GM18511 (cell line): ENCODE measurements at regions not wholly inside any gene's neighbourhood (a gene's known extent, or its start where the extent isn't known, plus 50 kb on each side); places are given as distances from the start of the nearest gene placed in this dataset.

ENCODE experiments used
- ATAC-seq: cut with Tn5 transposase; IDR thresholded peaks from one replicate; pipeline ENCODE4 v1.9.1; 2021; ENCODE audit warnings: mild to moderate bottlenecking, moderate library complexity; ENCODE audit not compliant: unreplicated experiment

DNA sequence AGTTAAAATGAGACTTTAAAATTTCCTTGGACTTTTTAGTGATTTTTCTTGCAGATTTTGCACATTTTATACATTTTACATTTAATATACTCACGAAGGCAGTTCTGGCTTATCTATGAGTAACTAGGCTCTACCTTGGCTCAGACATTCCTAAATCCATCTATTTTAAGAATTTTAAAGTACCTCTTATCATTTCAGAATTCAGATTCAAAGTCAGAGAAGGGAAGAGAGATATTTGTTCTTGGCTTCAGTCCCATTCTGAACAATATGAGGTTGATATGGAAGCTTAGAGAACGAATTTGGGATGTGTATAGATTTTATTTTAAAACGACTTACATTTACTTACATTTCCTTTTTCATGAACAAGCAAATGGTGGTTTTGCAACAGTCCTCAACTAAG, 230.2 kb downstream of the LMO4 start:
- no peak for ATAC-seq

DNA sequence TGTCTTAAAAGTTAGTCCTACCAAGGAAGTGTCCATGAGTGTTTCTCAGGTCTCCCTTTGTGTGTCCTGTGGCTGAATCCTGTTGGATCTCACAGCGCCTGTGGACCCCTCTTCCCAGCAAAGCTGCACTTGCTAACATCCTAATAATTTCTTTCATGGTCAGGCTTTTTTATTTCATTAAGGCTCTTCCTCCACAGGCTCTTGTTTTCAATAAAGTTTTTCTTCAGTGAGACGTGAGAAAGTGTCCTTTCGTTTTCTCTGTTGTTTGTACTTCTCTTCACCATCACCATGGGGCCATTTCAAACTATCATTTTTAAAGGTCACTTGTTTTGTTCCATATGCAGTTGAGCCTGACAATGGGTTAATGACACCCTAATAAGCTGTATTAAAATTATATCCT, 231.5 kb downstream of the LMO4 start:
- ATAC-seq = no peak

DNA sequence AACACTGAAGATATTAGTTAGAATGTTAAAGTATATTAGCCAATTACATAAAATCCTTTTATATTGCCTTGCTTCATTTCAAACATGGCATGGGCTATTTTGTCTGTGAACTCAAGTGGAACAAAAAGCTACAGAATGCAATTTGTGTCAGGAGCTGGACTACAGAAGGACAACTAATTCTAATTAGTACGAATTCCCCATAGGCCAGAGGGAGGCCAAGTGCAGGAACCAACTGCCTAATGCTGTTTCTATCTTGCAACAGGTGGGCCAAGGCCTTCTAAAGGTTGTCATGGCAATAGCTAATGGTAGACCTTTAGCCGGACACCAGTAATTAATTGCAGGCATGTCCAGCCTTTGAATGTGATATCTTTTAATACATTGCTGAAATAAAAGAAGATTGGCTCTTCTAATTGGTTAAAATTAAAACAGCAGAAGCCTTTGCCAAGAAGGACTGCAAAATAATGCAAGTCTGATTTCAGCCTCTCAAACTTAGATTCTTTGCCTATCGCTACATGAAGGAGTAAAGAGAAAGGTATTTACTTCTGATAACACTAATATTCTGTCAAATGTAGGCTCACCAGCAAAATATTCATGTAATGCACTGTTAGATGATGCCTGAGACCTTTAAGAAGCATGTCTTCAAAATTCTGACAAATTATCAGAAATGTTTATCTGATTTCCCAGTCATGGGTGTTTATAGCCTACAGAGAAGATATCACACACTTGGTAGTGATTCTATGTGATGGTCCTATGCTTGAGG, 232.1 kb downstream of the LMO4 start:
- no peak for ATAC-seq

DNA sequence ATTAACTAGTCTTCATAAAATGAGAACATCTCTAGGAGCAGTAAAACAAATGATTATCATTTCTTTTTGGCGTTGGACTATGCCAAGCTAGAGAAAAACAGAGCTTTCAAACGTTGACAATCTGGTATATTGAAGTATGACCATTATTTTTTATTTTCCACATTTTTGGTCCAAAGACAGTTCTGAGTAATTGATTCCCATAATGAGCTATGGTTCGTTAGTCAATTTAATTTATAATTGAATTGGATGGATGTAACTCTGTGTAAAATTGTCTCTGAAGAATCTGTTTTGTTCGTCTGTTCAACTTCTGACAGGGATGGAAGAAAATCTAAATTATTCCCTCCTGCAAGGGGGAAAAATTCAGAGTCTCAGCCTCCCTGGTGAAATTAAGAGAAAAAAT, 234.5 kb downstream of the LMO4 start:
- no peak for ATAC-seq

DNA sequence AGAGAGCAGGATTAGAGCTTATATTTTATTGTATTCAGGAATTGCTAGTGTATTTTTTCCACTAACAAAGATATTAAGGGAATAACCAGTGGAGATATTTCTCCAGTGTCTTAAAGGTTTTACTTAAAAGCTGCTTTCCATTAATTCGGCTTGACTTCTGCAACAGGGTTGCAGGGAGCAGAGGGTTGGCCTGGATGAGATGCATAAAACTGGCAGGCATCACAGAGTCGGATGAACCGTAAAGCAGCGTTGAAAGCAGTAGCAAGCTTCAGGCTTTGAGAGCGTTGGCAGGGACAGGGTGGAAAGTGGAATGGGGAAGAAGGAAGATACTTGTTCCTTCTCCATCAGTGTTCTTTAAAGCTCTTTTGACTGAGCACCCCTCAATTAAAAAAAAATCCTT, 237.2 kb downstream of the LMO4 start:
- ATAC-seq = no peak

DNA sequence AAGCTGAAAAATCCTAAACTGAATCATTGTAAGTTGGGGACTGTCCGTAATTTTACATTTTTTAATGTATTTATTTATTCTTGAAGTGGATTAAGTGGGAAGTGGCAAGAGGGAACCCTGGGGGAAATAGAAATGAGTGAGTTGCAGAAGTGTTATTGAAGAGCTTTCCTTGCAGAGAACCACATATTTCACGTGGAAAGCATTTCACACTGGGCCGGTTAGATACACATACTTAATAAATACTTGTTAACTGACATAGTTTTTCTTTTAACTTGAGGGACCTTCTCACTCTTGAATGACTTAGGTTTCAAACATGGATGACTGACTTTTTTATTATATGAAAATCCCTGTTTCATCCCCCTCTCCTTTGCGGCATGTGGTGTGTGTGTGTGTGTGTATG, 239.3 kb downstream of the LMO4 start:
- ATAC-seq = no peak

DNA sequence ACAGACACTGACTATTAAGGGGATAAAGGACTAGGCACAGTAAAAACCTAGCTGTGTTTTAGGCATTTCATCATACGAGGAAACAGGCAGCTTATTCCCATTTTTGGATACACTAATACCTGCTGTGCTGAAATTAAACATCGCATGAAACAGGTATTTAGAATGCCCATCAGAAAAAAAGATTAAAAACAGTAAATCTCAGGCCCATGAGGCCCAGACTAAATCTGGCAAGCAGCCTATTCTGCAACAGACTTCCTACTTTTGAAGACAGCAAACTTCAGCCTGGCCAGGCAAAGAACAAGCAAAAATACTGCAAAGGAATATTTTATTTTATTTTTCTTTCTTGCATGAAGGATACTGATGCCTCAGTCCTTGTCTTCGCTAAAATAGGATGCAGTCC, 240.2 kb downstream of the LMO4 start:
- no peak for ATAC-seq

DNA sequence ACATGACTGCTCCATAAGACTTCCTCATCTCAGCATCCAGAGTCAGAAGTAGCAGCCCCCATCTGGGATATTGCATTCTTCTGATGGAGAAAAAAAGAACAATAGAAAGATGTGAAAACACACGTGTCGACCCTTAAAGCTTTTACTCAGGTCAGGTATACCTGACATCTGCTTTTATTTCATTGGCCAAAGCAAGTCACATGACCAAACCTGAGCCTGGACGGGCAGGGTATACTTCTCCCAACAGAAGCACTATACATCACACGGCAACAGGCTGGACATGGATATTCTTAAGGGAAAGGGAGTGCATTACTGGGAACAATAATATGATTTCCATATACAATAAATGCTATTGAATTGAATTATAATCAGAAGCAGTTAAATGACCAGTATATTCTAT, 243.3 kb downstream of the LMO4 start:
- no peak for ATAC-seq

DNA sequence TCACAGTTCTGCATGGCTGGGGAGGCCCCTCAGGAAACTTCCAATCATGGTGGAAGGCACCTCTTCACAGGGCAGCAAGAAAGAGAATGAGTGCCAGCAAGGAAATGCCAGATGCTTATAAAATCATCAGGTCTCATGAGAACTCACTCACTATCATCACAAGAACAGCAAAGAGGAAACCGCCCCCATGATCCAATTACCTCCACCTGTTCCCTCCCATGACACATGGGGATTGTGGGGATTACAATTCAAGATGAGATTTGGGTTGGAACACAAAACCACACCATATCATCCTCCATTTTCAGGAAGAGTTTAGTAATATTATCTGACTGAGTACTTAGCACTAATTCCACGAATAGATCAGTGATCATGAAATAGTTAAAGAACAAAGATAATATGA, 244.2 kb downstream of the LMO4 start:
- ATAC-seq = no peak

DNA sequence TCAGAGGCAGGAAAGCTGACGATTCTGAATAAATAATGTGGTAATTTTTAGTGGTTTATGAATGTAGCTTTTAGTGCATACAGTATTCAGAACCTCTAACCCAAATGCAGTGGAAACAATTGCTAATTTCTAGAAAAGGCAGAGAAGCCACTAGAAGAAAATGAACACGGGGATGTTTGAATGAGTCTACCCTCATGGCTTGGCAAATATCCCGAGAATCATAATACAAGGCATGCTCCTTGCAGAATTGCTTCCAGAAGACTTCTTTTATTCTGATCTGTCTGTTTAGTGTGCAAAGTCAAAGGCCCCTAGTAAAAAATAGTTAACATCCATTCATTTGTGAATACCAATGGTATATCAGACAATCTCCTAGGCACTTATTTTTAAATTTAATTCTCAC, 246.8 kb downstream of the LMO4 start:
- no peak for ATAC-seq

DNA sequence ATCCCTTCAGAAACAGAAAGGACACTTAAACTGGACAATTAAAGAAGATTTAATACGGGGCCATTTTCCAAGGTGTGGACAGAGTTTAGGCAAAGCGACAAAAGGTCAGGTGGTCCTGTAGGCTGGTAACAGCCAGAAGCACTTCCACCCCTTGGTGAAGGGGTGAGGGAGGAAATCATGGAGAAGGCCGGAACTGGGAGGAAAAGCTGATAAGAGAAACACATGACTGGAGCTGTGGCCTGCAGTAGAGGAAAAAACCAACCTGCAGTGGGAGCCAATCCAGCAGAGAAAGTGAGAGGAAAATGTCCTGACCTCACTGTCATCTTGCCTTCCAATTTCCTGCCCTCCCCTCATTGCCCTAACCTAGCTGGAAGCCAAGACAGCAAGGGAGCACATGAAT, 249.8 kb downstream of the LMO4 start:
- ATAC-seq = no peak

DNA sequence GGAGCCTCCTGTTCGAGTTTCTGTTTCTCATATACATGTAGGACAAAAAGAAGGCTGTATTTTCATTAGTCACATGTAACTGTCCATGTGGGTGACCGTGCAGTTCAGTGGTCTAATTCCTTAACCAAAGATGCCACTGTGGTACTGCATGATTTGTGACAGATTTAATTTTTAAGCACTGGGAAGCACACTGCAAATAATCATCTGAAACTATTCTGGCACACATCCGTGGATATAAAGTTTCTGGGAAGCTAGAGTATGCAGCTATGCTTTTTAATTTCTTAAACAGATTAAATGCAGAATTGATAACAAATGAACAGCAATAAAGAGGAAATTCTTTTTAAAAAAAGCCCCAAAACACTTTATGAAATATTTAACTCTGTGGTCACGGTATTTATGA, 254.8 kb downstream of the LMO4 start:
- ATAC-seq = no peak

DNA sequence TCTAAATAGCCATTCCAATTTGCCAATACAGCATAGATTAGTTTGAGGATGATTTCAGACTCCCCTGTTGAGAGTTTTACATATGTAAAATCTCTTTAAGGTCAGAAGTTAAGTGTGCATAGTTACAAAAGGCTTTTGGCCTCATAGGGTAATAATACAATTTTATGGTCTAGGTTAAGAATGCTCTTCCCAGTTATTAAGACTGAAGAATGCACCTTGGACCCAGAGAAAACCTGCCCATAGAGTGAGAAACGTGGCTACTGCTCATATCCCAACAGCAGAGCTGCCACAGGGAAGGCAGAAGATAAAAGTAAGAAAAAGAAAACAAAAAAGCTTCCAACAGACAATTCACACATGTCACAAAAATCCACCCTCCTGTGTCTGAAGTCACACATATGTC, 255.9 kb downstream of the LMO4 start:
- ATAC-seq = no peak

DNA sequence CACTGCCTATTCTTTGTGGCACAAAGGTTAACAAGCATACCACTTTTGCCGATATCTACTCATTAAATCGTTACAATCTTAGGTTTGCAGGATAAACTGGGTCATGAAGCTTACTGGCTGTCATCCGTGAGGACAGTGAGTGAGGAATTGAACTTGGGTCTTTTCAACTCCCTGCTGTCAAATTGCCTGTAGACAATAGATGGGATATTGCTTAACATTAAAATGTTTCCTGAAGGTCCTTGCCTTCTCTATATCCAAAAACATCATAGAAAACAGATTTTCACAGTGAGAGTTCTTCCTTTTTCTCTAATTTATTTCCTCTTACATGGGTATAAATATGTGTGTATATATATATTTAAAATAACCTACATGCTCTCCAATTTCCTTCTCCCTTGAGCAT, 257.8 kb downstream of the LMO4 start:
- no peak for ATAC-seq

DNA sequence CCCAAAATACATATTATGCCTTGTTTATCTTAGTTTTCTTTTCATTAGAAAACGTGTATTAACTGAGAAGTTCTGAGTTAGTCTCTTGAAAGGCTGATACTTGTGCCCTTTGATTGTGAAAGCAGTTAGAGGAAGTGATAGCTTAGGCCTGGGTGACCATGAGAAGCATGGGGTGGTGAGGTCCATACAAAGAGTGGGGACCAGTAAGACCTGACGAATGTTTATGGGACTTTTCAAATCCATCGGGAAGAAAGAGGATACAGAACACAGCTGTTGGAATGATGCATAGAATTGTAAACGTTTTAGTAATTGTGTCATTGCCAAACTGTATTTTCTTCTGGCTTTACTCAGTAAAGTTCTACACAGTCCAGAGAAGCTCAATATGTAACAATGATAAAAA, 259.8 kb downstream of the LMO4 start:
- ATAC-seq = peak; percentile 84

DNA sequence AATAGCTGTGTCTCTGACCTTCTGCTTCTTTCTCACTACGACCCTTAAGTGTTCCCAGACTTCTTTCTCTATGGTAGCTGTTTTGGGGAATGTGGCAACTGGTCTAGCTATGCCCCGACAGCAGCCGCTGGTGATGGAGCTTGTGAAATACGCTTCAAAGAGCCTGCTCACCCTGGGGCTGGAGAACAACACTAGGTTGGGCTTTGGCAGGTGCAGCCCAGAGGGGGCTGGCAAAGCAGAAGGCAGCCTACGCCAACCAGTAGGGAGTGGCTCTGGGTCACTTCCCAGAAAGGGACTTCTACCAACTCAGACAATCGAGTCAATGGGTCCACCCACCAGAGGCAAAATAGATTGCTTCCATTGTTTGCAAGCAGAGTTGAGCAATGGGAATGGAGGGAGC, 262.8 kb downstream of the LMO4 start:
- ATAC-seq = no peak

DNA sequence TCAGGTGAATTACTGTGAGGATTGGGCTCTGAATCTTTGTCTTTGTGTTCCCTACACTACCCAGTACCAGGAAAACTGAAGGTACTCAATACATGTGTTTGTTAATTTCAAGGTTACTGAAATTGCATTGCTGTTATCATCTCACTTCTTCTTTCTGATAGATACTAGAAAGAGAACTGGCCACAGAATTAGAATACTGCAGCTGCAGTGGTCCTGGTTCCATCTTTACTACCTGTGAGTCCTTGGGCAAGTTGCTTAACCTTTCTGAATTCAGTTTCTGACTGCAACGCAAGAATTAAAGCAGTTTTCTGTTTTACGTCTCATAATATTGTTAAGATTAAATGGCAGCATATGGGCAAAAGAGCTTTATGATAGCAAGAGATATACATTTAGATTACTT, 263.5 kb downstream of the LMO4 start:
- peak; percentile 83 for ATAC-seq

DNA sequence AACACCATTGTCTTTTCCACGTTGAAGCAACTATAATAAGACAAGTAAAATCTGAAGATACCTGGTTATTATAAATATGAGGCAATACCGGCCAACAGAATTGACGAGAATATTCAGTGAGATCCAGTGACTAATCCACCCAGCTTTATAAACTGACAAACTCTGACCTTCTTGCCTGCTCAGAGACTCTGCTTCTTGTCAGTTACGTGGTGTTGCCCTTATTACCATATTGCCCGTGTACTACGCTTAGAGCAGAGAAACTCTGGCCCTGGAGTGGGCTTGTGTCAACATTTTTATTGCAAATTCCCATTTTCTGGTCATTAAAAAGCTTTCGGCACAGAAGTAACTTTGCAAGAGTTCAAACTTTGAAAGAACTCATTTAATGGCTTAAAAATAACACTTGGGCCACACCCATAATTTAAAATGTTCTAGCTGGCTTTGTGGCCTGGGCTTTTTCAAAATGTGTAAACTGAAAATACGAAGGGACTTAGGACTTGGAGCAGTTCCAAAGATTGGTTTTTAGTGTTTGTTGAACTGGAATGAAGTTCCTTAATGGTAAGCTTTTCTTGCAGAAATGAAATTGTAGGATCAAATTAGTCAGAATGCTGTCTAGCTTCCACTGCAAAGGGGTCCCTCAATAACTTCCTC, 266.2 kb downstream of the LMO4 start:
- no peak for ATAC-seq

DNA sequence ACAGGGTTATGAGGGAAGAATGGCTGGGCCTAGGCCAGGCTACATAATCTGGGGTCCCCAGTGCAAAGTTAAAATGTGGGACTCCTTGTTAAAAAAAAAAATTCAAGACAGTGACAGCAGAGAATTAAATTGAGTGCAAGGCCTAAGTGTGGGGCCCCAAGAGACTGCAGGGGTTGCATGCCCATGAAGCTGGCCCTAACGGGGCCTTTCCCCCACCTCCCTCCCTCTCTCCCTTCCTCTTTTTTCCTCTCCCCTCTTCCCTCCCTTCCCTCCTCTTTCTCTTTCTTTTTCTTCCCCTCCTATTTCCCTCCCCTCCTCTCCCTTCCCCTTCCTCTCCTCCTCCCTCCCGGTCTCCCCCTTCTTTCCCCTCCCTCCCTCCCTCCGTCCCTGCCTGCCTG, 266.7 kb downstream of the LMO4 start:
- no peak for ATAC-seq

DNA sequence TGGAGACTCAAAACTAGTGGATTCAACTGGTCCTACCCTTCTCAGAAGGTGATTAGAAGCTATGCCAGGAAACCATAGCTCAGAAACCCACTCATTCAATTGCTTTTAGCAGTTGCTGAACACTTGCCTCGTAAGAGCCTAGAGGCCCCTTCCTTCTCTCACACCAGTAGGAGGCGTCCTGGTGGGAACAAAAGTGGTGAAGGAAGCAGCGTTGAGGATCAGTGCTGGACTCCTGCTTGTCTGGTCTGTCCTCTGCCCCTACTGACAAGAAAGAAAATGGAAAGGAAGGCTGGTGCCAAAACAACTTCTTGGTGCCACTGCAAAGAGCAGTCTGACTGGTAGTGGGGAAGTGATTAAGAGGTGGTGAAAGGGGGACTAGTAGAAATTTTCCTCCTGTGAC, 269.7 kb downstream of the LMO4 start:
- ATAC-seq = no peak

DNA sequence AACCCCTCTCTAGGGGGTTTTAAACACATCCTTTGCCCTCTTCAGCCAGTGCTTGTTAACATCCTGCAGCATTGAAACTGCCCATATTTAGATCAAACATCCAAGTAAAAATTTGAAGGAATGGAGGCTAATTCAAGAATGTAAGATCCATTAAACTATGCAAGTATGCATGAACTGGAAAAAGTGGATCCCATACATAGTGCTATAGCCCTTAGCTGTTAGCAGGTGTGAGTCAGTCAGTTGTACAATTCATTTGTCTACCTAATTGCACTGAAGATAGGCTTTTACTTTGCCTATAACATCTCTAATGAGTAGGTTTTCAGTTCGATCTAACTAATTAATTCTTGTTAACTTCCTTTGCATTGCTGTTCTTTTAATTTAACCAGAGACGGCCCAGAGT, 270.9 kb downstream of the LMO4 start:
- ATAC-seq = no peak

DNA sequence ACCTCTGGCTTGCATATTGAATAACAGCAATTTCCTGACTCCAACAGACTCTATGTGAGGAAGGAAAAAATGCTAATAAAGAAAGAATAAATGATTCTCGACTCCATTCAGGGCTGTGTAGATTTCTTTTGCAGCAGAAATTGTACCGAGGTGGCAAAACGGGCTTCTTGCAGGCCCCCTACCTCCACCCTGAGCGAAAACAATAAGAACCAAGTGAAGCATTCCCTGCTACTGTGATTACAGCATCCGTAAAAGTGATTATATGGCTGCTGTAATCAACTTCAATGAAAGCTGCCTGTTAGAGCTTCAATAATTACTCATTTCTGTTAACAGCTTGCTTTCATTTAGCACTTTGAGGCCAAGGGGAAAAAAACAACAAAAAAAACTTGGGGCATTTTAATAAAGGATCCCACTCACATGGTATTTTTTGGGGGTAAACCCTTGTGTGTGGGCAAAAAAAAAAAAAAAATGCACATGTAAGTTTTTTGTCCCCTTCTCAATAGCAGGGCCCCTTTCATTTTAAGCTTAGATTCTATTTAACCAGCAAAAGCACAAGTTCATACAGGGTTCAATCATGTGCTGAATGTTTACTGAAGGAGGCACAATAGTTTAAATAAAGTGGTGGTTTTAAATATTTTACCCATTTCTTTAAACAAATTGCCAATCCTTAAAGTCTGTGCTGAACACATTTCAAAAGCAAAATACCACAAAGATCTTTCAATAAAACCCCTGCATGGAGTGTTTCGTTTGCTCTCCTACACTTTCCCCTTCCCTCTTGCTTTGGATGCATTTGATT, 271.6 kb downstream of the LMO4 start:
- no peak for ATAC-seq
